Activated CD4-positive, alpha-beta T cell treated with anti-CD3 and anti-CD28 coated beads, Interleukin-2, amount 50 U/mL, for 16 hours (primary cell): ENCODE measurements at regions not wholly inside any gene's neighbourhood (a gene's known extent, or its start where the extent isn't known, plus 50 kb on each side); places are given as distances from the start of the nearest gene placed in this dataset.
A peak's percentile ranks its signal among the peaks of the same experiment; 100 is the strongest.

Experiments
- DNase-seq: peaks from one replicate; pipeline ENCODE4 v3.0.0-alpha.2; 2020

DNA sequence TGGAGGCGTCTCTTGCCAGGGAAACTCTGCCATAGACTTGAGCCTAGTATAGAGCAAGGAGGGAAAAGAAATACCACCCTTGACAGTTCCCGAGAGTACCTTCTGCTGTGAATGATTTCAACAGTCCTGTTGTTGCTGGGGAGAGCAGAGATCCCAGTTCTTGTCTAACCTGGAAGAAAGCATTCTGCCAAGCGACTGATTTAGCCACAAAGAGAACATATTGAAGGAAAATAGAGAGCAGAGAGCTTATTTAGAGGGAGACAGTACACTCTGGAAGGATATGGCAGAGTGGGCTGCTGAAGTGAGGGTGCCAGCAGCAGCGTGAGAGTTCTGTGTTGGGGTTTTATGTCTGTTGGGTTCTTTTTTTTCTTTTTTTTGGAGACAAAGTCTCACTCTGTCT lies 966.9 kb upstream of the TMEM132C start:
- DNase-seq, result no peak

DNA sequence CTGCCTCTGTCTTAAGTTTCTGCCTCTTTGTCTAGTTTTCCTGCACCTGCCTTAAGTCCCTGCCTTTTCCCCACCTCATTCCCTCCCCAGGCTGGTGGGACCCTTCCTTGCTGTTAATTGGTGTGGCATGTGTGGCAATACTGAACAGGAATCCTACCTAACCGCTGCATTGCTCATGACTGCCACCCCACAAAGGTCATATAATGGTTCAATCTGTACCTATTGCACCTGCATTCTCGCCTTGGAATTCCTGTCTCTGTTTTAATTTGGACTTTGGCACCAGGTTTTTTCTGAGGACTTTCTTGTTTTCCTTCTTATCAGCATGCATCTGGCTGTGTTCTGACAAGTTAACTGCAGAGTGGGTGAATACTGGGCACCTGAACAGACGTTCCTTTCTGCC lies 966.2 kb upstream of the TMEM132C start:
- DNase-seq, result no peak

DNA sequence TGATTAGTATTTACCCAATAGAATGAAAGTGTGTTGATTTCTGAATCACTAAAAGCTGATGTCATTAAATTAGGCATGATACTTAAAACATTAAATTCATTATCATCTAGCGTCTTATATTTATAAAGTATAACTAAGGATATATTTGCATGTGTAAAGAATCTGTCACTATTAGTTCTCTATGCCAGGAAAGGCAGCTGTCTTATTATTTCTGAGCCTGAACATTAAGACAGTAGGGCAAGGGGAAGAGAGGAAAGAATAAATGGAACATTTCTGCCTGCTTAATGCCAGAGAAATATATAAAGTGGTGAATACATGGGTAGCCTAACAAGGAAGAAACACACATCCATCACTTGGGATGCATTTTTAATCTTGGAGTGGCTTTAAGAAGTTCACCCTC lies 965.1 kb upstream of the TMEM132C start:
- no peak for DNase-seq

DNA sequence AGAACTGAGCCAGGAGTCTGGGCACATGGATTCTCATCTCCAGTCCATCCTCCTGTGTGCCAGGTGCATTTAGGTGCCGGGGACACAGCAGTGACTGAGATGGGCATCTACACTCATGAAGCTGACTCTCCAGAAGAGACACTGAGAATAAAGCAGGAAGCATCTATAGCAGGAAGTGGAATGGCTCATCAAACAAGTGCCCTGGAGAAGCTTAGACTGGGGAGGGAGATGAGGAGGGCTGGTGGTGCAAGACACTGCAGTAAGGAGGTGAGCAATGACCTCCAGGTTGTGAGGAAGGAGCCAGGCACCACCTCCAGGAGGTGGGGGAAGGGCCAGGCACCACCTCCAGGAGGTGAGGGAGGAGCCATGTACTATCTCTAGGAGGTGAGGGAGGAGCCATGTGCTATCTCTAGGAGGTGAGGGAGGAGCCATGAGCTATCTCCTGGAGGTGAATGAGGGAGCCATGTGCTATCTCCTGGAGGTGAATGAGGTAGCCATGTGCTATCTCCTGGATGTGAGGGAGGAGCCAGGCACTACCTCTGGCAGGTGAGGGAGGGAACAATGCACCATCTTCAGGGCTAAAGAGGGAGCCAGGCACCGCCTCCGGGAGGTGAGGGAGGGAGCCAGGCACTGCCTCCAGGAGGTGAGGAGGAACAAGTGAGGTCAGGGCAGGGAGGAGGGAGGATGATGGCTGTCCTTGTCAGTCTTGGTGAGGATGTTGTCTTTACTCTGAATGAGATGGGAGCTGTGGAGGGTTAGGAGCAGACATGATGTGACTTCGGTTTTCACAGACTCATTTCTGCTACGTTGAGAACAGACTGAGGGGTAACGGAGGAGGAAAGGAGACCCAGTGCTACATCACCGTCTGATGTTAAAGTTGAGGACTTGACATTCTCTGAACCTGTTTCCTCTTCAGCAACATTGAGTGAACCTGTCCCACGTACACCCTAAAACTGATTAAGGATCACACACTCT lies 961.9 kb upstream of the TMEM132C start:
- DNase-seq, result no peak

DNA sequence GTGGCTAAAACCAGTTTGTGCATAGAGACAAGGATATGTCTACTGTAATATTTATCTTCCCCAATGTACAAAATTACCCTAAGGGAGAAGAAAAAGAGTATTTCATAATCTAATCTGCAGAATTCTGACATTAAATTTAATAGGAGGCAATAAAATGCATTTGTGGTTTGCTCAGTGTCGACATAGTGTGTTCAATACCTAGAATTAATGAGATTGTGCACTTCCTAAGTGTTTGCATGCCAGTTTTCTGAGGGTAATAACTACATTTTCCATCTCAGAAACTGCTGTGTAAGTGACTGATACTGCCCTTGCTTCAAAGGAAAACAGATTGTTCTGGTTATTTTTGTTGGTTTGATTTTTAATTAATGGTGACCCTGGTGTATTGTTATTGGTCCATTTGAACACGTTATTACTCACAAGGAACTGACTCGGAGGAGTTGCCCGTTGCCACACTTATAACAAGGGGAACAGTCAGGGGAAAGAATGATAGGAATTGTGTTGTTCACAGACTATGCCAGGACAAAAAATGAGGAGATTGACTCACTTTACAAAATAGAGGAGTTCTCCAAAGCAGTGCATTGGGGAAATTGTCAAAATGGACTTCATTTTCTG lies 960.3 kb upstream of the TMEM132C start:
- no peak for DNase-seq

DNA sequence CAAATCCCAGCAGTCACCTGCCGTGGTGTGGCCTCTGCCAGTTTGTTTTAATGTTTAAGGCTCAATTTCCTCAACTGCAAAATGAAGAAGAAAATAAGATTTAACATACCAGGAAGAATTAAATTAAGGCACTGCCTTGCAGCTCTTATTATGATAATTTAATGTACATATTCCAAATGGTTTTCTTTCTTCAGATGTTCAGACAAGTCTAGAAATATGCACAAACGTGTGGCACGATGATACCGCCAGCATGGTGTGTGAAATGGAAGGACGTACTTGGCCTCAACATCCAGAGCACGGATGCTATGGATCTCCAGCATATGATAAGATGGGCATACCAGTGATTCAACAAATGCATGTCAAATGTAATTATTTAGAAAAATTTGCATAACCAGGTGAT lies 959.4 kb upstream of the TMEM132C start:
- DNase-seq, result no peak

DNA sequence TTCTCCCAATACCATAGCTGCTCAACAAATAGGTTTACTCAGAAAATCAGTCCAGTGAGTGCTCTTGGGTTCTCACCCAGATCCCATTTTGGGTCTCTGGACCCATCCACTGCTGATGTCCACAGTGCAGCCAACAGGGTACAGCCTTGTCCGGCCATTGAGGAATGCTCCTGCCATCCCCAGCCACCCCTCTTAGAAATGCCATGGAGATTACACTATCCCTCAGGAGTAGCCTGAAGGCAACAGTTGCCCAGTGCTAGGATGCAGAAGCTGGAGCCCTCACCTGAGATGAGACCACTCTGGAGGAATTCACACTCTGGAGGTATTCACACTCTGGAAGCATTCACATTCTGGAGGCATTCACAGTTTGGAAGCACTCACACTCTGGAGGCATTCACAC lies 958.8 kb upstream of the TMEM132C start:
- no peak for DNase-seq

DNA sequence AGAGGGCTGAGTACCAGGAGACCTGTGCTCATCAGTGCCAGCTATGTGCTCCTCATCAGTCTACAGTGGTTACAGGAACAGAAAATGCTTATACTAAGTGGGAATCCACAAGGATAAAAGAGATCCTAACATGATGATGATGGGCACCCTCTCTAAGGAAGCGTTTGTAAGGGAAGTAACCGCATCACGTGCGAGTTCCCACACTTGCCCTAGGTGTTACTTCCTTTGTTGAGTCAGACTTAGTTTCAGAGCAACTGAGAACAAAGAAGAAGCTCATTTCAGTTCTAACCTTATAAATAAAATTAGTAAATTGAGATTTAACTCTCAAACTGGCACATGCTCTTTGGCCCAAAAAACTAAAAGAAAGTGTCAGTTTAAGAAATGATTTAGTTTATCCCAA lies 956.4 kb upstream of the TMEM132C start:
- DNase-seq, result peak; percentile 47

DNA sequence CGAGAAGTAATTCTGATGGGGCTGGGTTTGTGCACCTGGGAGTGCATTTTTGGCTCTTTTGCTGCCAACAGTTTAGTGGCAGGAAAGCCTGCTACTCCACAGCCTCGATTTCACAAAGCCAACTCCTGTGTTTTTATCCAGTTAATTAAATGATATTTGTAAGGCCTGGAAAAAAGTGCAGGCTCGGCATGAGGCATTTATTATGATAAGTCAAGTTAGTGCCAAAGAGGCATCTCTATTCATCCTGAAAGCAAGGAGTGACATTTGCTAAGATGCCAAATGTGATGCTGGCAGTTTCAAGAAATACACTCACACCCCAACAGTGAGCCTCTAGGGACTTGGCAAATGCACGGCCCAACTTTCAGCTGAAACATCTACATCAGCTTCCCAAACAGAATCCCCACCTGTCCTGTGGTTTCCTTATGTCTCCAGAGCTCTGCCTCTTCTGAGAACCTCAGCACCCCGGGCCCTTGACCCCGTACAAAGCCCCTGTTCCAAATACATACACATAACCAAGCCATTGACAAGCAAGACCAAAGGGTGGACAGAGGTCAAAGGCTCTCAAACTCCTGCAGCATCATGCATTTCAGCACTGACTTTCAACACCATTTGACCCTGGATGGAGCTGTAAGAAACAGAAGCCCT lies 955.1 kb upstream of the TMEM132C start:
- peak; percentile 5 for DNase-seq

DNA sequence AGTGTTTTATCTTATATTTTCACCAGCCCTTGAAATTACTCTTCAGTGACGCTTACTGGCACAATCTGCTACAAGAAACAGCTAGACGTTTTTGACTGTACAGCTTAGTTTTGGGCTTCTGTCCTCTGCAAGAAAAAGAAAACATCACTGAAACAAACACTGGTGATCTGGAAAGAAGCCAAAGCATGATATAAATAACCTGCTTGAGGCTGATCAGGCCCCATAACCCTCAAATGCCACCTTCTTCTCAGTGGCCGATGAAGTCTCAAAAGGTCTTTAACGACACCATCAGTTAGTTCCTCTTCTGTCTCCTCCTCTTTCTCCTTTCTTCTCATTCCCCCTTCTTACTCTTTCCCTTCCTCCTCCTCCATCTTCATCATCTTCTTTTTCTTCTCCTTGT lies 942.3 kb upstream of the TMEM132C start:
- no peak for DNase-seq

DNA sequence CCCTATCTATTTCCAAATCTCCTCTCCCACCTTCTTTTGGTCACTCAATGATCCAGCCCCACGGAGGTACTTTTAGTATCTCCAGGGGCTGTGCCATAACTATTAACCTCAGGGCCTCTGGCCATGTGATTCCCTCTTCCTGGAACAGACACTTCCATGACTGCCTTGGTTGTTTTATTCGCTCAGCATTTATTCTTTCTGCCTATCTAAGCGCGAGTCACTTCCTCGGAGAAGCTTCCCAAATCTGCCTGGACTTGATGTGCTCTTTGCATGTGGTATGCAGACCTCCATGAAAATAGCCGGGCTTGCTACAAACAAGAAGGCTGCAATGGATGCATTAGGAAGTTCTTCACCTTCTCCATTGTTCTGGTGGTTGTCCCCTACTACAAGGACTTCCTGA lies 939.0 kb upstream of the TMEM132C start:
- DNase-seq, result no peak

DNA sequence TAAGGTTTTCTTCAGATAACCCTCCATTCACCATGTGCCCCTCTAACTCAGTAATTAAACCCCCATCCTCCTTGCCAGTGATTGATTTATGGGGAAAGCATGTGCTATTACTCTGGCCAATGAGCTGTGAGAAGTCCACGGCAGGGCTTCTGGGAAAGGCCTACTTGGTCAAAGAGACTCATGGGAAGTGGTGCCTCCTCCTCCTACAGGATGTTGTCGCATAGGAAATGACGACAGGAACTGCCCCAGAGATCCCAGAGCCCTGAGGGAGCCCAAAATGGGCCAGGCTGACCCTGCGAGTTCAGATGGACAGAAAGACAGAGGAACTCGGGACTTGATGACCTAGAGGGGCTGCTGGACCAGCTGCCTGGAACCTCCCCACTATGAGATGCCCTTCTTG lies 938.1 kb upstream of the TMEM132C start:
- DNase-seq, result no peak

DNA sequence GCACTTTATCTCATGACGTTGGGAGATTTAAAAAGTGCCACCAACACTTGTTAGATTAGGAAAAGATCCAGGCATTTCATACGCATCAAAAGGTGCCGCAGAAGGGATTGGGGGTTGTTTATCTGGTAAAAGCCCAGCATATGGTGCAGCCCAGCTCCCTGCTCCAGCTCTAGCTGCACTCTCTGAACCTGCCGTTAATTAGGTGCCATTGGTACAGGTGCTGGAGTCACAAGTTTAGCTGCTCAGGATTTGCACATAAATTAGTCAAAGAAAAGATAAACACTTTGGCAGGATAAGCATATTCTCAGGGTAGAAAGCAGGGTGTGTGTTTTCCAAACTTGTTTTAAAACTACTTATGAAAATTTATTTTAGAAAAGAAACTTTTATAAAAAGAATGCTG lies 932.6 kb upstream of the TMEM132C start:
- no peak for DNase-seq

DNA sequence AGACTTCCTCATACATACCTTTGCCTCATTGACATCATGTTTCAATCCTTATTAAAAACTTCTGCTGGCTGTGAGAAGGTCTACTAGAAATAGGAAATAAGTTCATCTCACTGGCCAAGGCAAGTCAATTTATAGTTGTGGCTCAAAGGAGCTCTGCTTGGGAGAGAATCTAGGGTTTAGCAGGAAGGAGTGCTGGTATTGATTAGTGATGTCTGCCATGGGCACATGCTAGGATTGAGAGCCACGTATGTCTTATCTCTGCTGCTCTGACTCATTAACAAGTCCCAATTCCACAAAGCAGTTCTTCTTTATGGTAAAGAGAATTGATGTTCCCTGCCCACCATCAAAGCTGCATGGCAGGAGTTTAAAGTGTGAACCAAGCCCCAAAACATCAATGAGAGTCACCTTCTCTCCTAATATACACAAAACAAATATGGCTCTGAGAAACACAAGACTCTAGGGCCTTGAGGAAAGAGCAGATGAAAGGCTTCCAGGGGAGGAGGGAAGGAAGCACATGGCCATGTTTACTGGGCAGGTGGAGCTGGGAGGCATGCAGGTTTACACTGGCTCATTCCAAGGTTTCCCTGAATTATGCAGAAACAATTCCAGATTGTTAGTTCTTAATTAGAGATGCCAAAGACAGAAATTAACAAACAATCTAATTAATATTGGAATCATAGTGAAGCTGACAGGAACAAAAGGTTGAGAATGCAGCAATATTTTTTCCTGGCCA lies 931.9 kb upstream of the TMEM132C start:
- no peak for DNase-seq

DNA sequence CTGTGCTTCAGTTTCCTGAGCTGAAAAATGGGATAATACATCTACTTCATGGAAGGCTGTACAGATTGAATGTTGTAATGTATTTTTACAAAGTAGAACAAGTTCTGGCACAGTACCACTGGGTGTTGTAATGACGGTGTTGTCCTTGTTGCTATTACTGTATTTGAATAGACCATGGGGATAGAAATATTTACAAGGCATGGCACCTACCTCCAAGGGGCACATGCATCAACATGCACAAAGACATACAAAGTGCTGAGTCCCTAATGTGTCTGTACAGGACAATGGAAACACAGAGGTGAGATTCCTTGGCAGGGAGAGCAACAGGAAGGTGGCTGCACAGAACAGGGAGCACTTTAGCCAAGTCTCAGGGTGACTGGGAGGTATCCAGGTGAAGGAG lies 930.6 kb upstream of the TMEM132C start:
- DNase-seq, result no peak

DNA sequence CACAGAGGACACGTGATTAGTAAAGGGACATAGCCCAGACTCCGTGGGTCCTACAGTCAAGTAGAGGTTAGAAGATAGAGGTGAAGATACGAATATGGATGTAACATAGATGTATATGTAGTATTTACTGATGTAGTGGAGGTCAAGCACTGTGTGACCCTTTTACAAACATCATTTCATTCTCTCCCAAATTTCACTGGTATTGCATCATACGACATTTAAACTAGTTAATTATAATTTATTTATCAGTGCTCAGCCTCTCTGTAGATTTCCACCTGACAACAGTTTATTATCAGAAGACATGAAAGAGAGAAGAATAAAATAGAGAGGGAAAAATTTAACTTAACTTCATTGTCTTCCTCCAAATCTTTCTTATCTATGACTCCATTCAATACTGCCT lies 927.9 kb upstream of the TMEM132C start:
- no peak for DNase-seq

DNA sequence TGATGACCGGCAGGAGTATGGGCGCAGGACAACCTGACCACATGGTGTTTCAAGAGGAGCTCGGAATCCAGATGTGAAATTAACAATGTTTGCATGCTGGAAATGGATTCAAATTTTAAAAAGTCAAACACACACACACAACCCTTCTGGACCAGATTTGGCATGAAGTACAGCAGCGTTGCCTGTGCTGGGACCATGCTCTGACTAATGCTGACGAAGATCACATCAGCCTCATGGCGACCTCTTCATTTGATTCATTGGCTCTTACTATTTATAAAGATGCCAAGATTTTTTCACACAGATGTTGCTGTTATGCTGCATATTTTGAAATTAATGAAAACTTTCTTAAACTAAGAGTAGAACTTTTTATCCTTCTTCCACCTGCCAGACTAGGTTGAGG lies 926.6 kb upstream of the TMEM132C start:
- no peak for DNase-seq

DNA sequence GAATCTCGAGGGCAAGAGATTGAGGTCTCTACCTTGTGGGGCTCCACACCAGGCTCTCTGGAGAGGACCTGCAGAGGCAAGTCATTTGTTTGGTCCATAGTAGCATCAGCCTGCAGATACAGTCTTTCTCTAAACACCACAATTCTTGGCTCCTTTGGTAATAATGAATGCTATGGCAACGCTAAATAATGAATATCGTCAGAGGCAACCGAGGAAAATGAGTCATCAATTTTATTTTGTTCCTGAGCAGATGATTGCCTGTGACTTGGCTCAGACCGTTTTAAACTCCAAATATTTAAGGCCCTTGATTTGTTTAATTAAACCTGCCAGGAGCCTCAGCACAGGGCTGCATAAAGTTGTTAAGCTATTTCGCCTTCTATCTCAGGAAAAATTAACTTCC lies 924.1 kb upstream of the TMEM132C start:
- DNase-seq, result no peak

DNA sequence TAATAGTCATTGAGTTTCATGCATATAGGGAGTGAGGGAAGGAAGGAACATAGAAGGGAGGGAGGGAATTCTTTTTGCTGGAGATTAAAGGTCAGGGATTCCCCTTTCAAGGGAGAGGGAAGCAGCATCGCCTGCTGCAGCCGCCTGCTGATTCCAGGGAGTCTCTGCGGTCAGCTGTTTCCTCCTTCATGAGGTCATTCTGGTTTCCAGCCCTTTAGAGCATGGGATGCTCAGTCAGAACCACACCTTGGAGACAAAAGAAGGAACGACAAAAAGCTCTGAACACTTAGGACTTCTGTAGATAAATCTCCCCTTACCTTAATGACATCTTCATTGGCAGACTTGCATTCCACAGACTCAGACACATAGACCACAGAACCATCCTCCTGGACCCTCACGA lies 923.0 kb upstream of the TMEM132C start:
- no peak for DNase-seq

DNA sequence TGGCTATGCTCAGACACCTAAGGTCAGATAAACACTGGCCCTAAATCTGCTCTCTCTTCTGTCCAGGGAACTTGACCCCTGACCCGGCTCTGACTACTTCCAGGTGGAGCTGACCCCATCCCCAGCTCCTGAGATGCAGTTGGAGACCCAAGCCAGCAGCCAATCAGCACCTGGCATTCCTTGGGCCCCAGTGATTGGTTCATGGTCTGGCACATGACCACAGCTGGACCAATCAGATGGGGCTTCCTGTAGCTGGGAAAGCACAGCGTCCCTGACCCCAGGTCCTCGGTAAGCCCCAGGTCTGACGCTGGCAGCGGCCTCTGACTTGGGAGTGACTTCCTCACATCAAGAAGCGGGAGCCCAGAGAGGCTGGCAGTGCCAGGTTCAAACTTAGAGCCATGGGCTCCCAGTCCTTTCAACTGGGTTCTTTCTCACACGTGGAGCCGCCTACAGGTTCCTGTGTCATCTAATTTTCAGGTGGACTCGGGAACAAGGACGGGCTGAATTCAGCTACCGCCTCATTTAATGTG lies 915.4 kb upstream of the TMEM132C start:
- DNase-seq, result no peak

DNA sequence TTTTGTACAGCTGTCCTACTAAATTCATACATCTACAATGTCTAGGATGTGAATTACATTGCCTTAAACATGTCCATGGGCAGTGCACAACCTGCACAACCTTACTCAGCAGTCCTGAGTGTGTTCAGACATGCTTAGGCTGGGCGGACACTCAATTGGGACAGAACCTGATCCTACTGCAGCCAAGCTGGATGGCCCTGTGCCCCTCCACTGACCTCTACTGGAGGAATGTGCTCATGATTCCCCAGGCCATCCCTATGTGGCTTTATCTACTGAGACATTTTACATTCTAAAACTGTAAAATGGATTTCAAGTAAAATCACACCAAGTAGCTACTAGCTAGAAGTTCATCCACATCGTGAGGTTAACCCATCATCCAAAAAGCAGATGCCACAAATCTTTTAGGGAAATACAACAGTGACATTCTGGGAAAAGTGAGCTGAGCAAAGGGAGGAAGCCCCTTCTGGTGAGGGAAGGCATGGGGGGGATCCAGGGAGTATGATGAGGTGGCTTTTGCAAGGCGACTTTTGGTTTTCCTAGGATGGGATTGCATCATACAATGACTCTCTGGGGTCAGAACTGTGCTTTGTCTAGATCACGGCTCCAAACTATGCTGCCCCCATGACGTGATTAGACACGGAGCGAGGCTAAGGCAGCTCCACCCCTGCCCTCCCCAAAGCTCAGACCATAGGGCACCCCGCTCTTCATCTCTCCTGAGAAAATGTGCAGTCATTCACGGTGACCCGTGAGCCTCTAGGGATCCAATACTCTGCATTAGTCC lies 911.7 kb upstream of the TMEM132C start:
- no peak for DNase-seq

DNA sequence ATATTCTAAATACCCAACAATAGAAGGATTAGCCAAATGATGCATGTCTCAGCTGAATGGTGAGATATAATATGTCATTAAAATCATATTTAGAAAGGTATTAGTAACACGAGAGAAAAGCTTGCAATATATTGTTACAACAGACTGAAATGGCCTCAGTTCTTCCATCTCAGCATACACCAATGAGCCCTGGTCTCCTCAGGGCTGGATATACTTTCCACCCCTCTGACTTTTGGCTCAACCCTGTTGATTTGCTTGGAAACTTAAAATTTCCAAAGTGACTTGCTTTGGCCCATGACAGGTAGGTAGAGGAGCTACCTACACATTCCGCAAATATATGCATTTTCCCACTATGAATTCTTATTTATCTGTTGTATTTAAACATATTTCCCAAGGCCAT lies 908.1 kb upstream of the TMEM132C start:
- no peak for DNase-seq
